H1 (cell line): ENCODE measurements at regions not wholly inside any gene's neighbourhood (a gene's known extent, or its start where the extent isn't known, plus 50 kb on each side); places are given as distances from the start of the nearest gene placed in this dataset.

Experiments
- CTCF ChIA-PET: fragments of 300-600 bp; sonication (Branson Sonifier 250); formaldehyde crosslinking; loops from one replicate; lab custom pipeline; 2021; ENCODE audit not compliant: partially characterized antibody; lab: Charles Lee
- POLR2A ChIA-PET: fragments of 300-600 bp; sonication (Branson Sonifier 250); formaldehyde crosslinking; loops from one replicate; lab custom pipeline; 2021; ENCODE audit warnings: inconsistent platforms; ENCODE audit not compliant: partially characterized antibody; lab: Charles Lee
- DNase-seq, 2 experiments: peaks; one replicate each; pipeline versions ENCODE4 v3.0.0 to v3.0.0-alpha.2; 2010 to 2022; ENCODE audit warnings: low spot score in 2 of 2, low read depth in 1 of 2, mixed read lengths in 1 of 2
- FAIRE-seq: peaks from 2 replicates; lab custom pipeline; 2011; peaks lifted over from hg19 to GRCh38; lab: Jason Lieb, UNC
- H2AFZ ChIP-seq: 2 replicates; pipeline ENCODE4 v1.8.1; 2012; ENCODE audit warnings: low read length, inconsistent platforms
- H2AK5ac ChIP-seq: 2 replicates; pipeline ENCODE4 v1.6.1; 2013; ENCODE audit warnings: low read depth, low read length
- H2BK120ac ChIP-seq: replicated peaks from 2 replicates; pipeline ENCODE3; 2013; ENCODE audit warnings: low read depth, low read length, inconsistent platforms
- H2BK12ac ChIP-seq: 2 replicates; pipeline ENCODE4 v1.6.1; 2013; ENCODE audit warnings: low read depth, low read length
- H2BK15ac ChIP-seq: 2 replicates; pipeline ENCODE4 v1.6.1; 2013; ENCODE audit warnings: low read length
- H2BK20ac ChIP-seq: 2 replicates; pipeline ENCODE4 v1.6.1; 2013; ENCODE audit warnings: low read length
- H2BK5ac ChIP-seq: 2 replicates; pipeline ENCODE4 v1.6.1; 2013; ENCODE audit warnings: low read depth, low read length
- H3K14ac ChIP-seq: 2 replicates; pipeline ENCODE4 v1.6.1; 2013; ENCODE audit warnings: inconsistent platforms; ENCODE audit not compliant: insufficient read length
- H3K18ac ChIP-seq: 2 replicates; pipeline ENCODE4 v1.6.1; 2013; ENCODE audit warnings: low read length; ENCODE audit errors: extremely low read depth
- H3K23ac ChIP-seq: 2 replicates; pipeline ENCODE4 v1.6.1; 2013; ENCODE audit warnings: inconsistent platforms; ENCODE audit not compliant: insufficient read length
- H3K23me2 ChIP-seq: 2 replicates; pipeline ENCODE4 v1.6.1; 2013; ENCODE audit warnings: low read depth, low read length
- H3K27ac ChIP-seq: 2 replicates; pipeline ENCODE4 v1.6.1; 2011; ENCODE audit warnings: low read depth, low read length, inconsistent platforms
- H3K27me3 ChIP-seq, 4 experiments: replicated peaks in 1 of 4; 1 replicate in 1 of 4; 2 replicates in 3 of 4; pipeline versions ENCODE4 v1.6.1 to v1.8.1; 2011 to 2013; ENCODE audit warnings: low read length in 3 of 4, mild to moderate bottlenecking in 3 of 4, inconsistent platforms in 2 of 4, mixed read lengths in 2 of 4, moderate library complexity in 1 of 4; ENCODE audit not compliant: control insufficient read depth in 3 of 4, insufficient read depth in 3 of 4; ENCODE audit errors: extremely low read depth in 1 of 4
- H3K36me3 ChIP-seq, 4 experiments: 2 replicates each; pipeline versions ENCODE4 v1.6.1 to v1.8.1; 2011 to 2013; ENCODE audit warnings: mild to moderate bottlenecking in 4 of 4, low read length in 3 of 4, moderate library complexity in 2 of 4, control low read depth in 1 of 4, inconsistent platforms in 1 of 4; ENCODE audit not compliant: insufficient read depth in 4 of 4, control insufficient read depth in 2 of 4
- H3K4ac ChIP-seq: replicated peaks from 2 replicates; pipeline ENCODE3; 2013; ENCODE audit warnings: low read length, low read depth, mixed read lengths, inconsistent platforms; ENCODE audit not compliant: insufficient read length
- H3K4me1 ChIP-seq, 4 experiments: replicated peaks in 1 of 4; 1 replicate in 1 of 4; 2 replicates in 3 of 4; pipeline versions ENCODE4 v1.6.1 to v1.8.1; 2011 to 2013; ENCODE audit warnings: low read length in 3 of 4, inconsistent platforms in 2 of 4, mixed read lengths in 1 of 4; ENCODE audit not compliant: insufficient read depth in 4 of 4, control insufficient read depth in 3 of 4
- H3K4me2 ChIP-seq, 2 experiments: 2 replicates each; pipeline versions ENCODE4 v1.6.1 to v1.8.1; 2011 to 2013; ENCODE audit warnings: low read depth in 2 of 2, low read length in 2 of 2, control low read depth in 1 of 2, inconsistent platforms in 1 of 2, mild to moderate bottlenecking in 1 of 2; ENCODE audit not compliant: insufficient read depth in 1 of 2
- H3K4me3 ChIP-seq, 4 experiments: fragments of 200-600, 300-600 bp in 1 of 4; sonication (generic), shearing (Covaris generic), sonication (Bioruptor Twin) in 1 of 4; 2 replicates each; pipeline versions ENCODE4 v1.5.1 to v1.8.1; 2011 to 2016; ENCODE audit warnings: low read length in 4 of 4, low read depth in 3 of 4, control low read depth in 2 of 4, inconsistent platforms in 2 of 4, mild to moderate bottlenecking in 2 of 4, mixed read lengths in 1 of 4, moderate library complexity in 1 of 4; ENCODE audit not compliant: insufficient read depth in 2 of 4; ENCODE audit errors: extremely low read depth in 1 of 4
- H3K56ac ChIP-seq: replicated peaks from 2 replicates; pipeline ENCODE3; 2013; ENCODE audit warnings: low read depth, mild to moderate bottlenecking, mixed read lengths, low read length, inconsistent platforms; ENCODE audit not compliant: insufficient read length
- H3K79me1 ChIP-seq: 2 replicates; pipeline ENCODE4 v1.6.1; 2013; ENCODE audit warnings: low read depth, low read length, control low read depth
- H3K79me2 ChIP-seq, 2 experiments: 2 replicates each; pipeline versions ENCODE4 v1.6.1 to v1.8.1; 2012 to 2013; ENCODE audit warnings: low read length in 2 of 2, mild to moderate bottlenecking in 2 of 2, inconsistent platforms in 1 of 2; ENCODE audit not compliant: insufficient read depth in 2 of 2, control insufficient read depth in 1 of 2
- H3K9ac ChIP-seq, 4 experiments: replicated peaks in 1 of 4; 1 replicate in 1 of 4; 2 replicates in 3 of 4; pipeline versions ENCODE4 v1.6.1 to v1.8.1; 2011 to 2013; ENCODE audit warnings: low read depth in 3 of 4, low read length in 3 of 4, control low read depth in 2 of 4, mild to moderate bottlenecking in 2 of 4, moderate library complexity in 2 of 4, inconsistent platforms in 1 of 4; ENCODE audit errors: extremely low read depth in 1 of 4
- H3K9me3 ChIP-seq, 2 experiments: 2 replicates each; pipeline versions ENCODE4 v1.6.1 to v1.8.1; 2012 to 2013; ENCODE audit warnings: mild to moderate bottlenecking in 2 of 2, moderate library complexity in 2 of 2, control low read depth in 1 of 2, inconsistent platforms in 1 of 2, low read depth in 1 of 2, low read length in 1 of 2, mixed read lengths in 1 of 2; ENCODE audit not compliant: insufficient read depth in 2 of 2
- H4K20me1 ChIP-seq, 2 experiments: replicated peaks in 1 of 2; 2 replicates each; pipeline versions ENCODE3 to v1.8.1; 2011 to 2013; ENCODE audit warnings: inconsistent platforms in 2 of 2, low read length in 2 of 2, mild to moderate bottlenecking in 1 of 2; ENCODE audit not compliant: insufficient read depth in 2 of 2, control insufficient read depth in 1 of 2
- H4K5ac ChIP-seq: 2 replicates; pipeline ENCODE4 v1.6.1; 2013; ENCODE audit warnings: low read length, low read depth, mixed read lengths, inconsistent platforms; ENCODE audit not compliant: insufficient read length
- H4K8ac ChIP-seq: 2 replicates; pipeline ENCODE4 v1.8.0; 2013; ENCODE audit warnings: mild to moderate bottlenecking, moderate library complexity, low read length, inconsistent platforms; ENCODE audit not compliant: insufficient read depth; ENCODE audit errors: extremely low read depth
- H4K91ac ChIP-seq: replicated peaks from 2 replicates; pipeline ENCODE3; 2013; ENCODE audit warnings: low read length, mixed read lengths, inconsistent platforms; ENCODE audit not compliant: insufficient read length
- CHD2 ChIP-seq: IDR thresholded peaks from 2 replicates; pipeline ENCODE4 v1.6.1; 2012; ENCODE audit warnings: low read length, improper control_type of control experiment
- WGBS, 2 experiments: shearing (Covaris generic) in 1 of 2; methylation state at CpG; one replicate each; pipeline versions ENCODE4 v1.1.6 to v1.1.7; 2013 to 2015; ENCODE audit warnings: low lambda C conversion rate in 2 of 2, mixed read lengths in 2 of 2, inconsistent platforms in 1 of 2, low coverage in 1 of 2, missing lambda C conversion rate in 1 of 2; ENCODE audit not compliant: insufficient replicate concordance in 2 of 2, insufficient coverage in 1 of 2, insufficient read length in 1 of 2; ENCODE audit errors: extremely low coverage in 1 of 2, missing lambda C conversion rate in 1 of 2; 5-methylcytosine and 5-hydroxymethylcytosine counted together

DNA sequence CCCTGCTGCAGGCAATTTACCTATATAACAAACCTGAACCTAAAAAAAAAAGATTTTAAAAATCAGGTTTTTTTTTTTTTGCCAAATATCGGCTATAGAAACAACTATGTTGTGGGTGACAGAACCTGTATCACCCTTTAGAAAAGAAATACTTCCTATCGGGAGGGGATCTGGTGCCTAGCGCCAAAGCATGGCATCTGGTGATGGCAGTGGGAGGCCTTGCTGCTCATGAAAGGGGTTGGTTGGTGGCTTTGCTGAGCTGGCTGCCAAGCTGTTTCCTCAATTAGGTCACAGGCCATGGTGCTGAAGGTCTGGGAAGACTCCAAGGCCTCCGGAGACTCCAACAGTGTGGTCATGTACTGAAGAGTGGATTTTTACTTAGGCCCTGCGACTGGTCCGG lies 328.5 kb downstream of the KLF5 start:
- no peak overlapping the region for H2BK15ac ChIP-seq
- ChIA-PET POLR2A (no interaction called here), CTCF (interaction anchor here (1.5 kb wide), 1 partner anchor 61 kb away, joined by 4 read pairs; no protein-coding TSS in a partner anchor)
- no peak overlapping the region for H3K4me2 ChIP-seq
- H3K18ac ChIP-seq, result no peak overlapping the region
- no peaks in the 10 kb centered on the region for H3K27me3 ChIP-seq
- H2BK20ac ChIP-seq, result no peak overlapping the region
- no peaks in the 10 kb centered on the region for H3K4me1 ChIP-seq
- H3K4me3 ChIP-seq, result no peak overlapping the region
- no peak for DNase-seq
- H2AFZ ChIP-seq, result no peak overlapping the region
- H4K5ac ChIP-seq, result no peak overlapping the region
- no peaks in the 10 kb centered on the region for H3K9me3 ChIP-seq
- no peaks in the 10 kb centered on the region for H4K20me1 ChIP-seq
- no peaks in the 10 kb centered on the region for H3K79me1 ChIP-seq
- WGBS, 2 experiments, result 99% methylated on average over 6 of the region's 6 CpGs; no CpG with 5 or more reads in 1 of the 2 experiments
- no peaks in the 10 kb centered on the region for H3K23me2 ChIP-seq
- TF ChIP-seq CHD2, result no peak
- no peak overlapping the region for H2BK120ac ChIP-seq
- FAIRE-seq, result no peak
- no peak overlapping the region for H2BK5ac ChIP-seq
- H3K36me3 ChIP-seq, result no peaks in the 10 kb centered on the region
- H4K91ac ChIP-seq, result no peak overlapping the region
- H3K79me2 ChIP-seq, result no peaks in the 10 kb centered on the region
- H3K9ac ChIP-seq, result no peak overlapping the region
- no peak overlapping the region for H3K14ac ChIP-seq
- H3K56ac ChIP-seq, result no peak overlapping the region
- H3K27ac ChIP-seq, result no peak overlapping the region
- no peak overlapping the region for H2BK12ac ChIP-seq
- no peak overlapping the region for H4K8ac ChIP-seq
- no peak overlapping the region for H2AK5ac ChIP-seq
- no peak overlapping the region for H3K23ac ChIP-seq
- no peak overlapping the region for H3K4ac ChIP-seq
